GM12878 (cell line): ENCODE measurements at regions not wholly inside any gene's neighbourhood (a gene's known extent, or its start where the extent isn't known, plus 50 kb on each side); places are given as distances from the start of the nearest gene placed in this dataset.

Experiments used
- ATAC-seq: fragments of 200-7000 bp; cut with Tn5 transposase; 3 replicates; pipeline ENCODE4 v1.9.1; 2020; ENCODE audit warnings: mild to moderate bottlenecking, moderate library complexity
- BruUV-seq: library from RNA; stranded (reverse); fragments of 400-500 nt; replicated peaks from 2 replicates; lab custom pipeline; 2021; lab: Mats Ljungman, UMichigan
- CTCF ChIA-PET: fragments of 300-600 bp; sonication (Branson Sonifier 250); formaldehyde crosslinking; extraction: SDS; loops from one replicate; lab custom pipeline; 2021; ENCODE audit warnings: inconsistent platforms; lab: Yijun Ruan, JAX
- POLR2A ChIA-PET: fragments of 350-600 bp; formaldehyde crosslinking; extraction: SDS; loops from one replicate; lab custom pipeline; 2021; ENCODE audit warnings: inconsistent platforms; lab: Charles Lee
- RAD21 ChIA-PET: fragments of 300-600 bp; sonication (Branson Sonifier 250); formaldehyde crosslinking; loops from one replicate; lab custom pipeline; 2023; ENCODE audit warnings: antibody characterized with exemption; ENCODE audit not compliant: unreplicated experiment; lab: Charles Lee
- SMC1A ChIA-PET: fragments of 300-600 bp; sonication (Branson Sonifier 250); formaldehyde crosslinking; loops from one replicate; lab custom pipeline; 2023; ENCODE audit not compliant: unreplicated experiment, uncharacterized antibody; lab: Charles Lee
- DNase-seq: peaks from one replicate; pipeline ENCODE4 v3.0.0-alpha.2; 2011; ENCODE audit warnings: low read depth, low spot score
- FAIRE-seq: peaks from 3 replicates; lab custom pipeline; 2011; peaks lifted over from hg19 to GRCh38; lab: Jason Lieb, UNC
- H2AFZ ChIP-seq: 2 replicates; pipeline ENCODE4 v1.6.0; 2011; ENCODE audit warnings: low read depth, low read length, control low read depth; ENCODE audit not compliant: control insufficient read depth
- H3K27ac ChIP-seq: 2 replicates; pipeline ENCODE4 v1.5.1; 2011; ENCODE audit warnings: control low read depth; ENCODE audit not compliant: control insufficient read depth, insufficient read depth
- H3K27me3 ChIP-seq, 2 experiments: replicated peaks in 1 of 2; 2 replicates each; pipeline versions ENCODE4 v1.6.0 to v1.6.1; 2011; ENCODE audit warnings: low read length in 1 of 2; ENCODE audit not compliant: control insufficient read depth in 2 of 2, insufficient read depth in 2 of 2
- H3K36me3 ChIP-seq, 2 experiments: 2 replicates each; pipeline ENCODE4 v1.5.1; 2011; ENCODE audit warnings: low read length in 1 of 2; ENCODE audit not compliant: control insufficient read depth in 2 of 2, insufficient read depth in 2 of 2
- H3K4me1 ChIP-seq: 2 replicates; pipeline ENCODE4 v1.6.1; 2011; ENCODE audit warnings: mild to moderate bottlenecking, low read length, moderate library complexity, mixed read lengths; ENCODE audit not compliant: control insufficient read depth, insufficient read depth
- H3K4me2 ChIP-seq: 2 replicates; pipeline ENCODE4 v1.6.0; 2011; ENCODE audit warnings: control low read depth; ENCODE audit not compliant: control insufficient read depth, insufficient read depth
- H3K4me3 ChIP-seq: fragments of 200-600 bp; sonication (generic); 2 replicates; pipeline ENCODE4 v1.5.1; 2016
- H3K79me2 ChIP-seq: 2 replicates; pipeline ENCODE4 v1.6.0; 2011; ENCODE audit warnings: low read length; ENCODE audit not compliant: control insufficient read depth, insufficient read depth
- H3K9ac ChIP-seq: 2 replicates; pipeline ENCODE4 v1.8.0; 2011; ENCODE audit warnings: low read length, control low read depth, mixed read lengths; ENCODE audit not compliant: control insufficient read depth, insufficient read depth
- H3K9me3 ChIP-seq: replicated peaks from 3 replicates; pipeline ENCODE4 v1.5.1; 2011; ENCODE audit warnings: mild to moderate bottlenecking, low read length; ENCODE audit not compliant: control insufficient read depth, insufficient read depth
- H4K20me1 ChIP-seq: 2 replicates; pipeline ENCODE4 v1.6.0; 2011; ENCODE audit not compliant: control insufficient read depth, insufficient read depth
- BRCA1 ChIP-seq: IDR thresholded peaks from 2 replicates; pipeline ENCODE4 v1.6.1; 2011; ENCODE audit warnings: low read depth, low read length, improper control_type of control experiment
- CREM ChIP-seq: IDR thresholded peaks from 2 replicates; pipeline ENCODE4 v1.6.1; 2014; ENCODE audit warnings: antibody characterized with exemption, low read depth
- FOXM1 ChIP-seq: IDR thresholded peaks from 2 replicates; pipeline ENCODE4 v1.6.1; 2012; ENCODE audit warnings: low read depth, mild to moderate bottlenecking, inconsistent platforms, low read length, moderate library complexity
- IKZF1 ChIP-seq: fragments of 450-650 bp; conservative IDR thresholded peaks from 2 replicates; pipeline ENCODE4 v1.6.1; 2017; ENCODE audit warnings: antibody characterized with exemption, mild to moderate bottlenecking
- JUND ChIP-seq: IDR thresholded peaks from 2 replicates; pipeline ENCODE4 v1.6.1; 2012; ENCODE audit warnings: low read depth, mild to moderate bottlenecking, low read length, improper control_type of control experiment, moderate library complexity
- POU2F2 ChIP-seq: IDR thresholded peaks from 3 replicates; pipeline ENCODE4 v1.6.1; 2011; ENCODE audit warnings: low read depth, mild to moderate bottlenecking, low read length, borderline replicate concordance
- RAD21 ChIP-seq: IDR thresholded peaks from 2 replicates; pipeline ENCODE4 v1.6.1; 2011; ENCODE audit warnings: mild to moderate bottlenecking, low read depth, low read length, moderate library complexity; ENCODE audit not compliant: insufficient read depth
- RELA ChIP-seq: fragments of 450-650 bp; IDR thresholded peaks from 2 replicates; pipeline ENCODE4 v1.8.0; 2014; ENCODE audit warnings: borderline replicate concordance; ENCODE audit not compliant: partially characterized antibody
- SIN3A ChIP-seq: IDR thresholded peaks from 2 replicates; pipeline ENCODE4 v1.6.1; 2012; ENCODE audit warnings: low read depth, low read length, improper control_type of control experiment
- ZNF207 ChIP-seq: fragments of 450-650 bp; IDR thresholded peaks from 2 replicates; pipeline ENCODE4 v1.6.1; 2014; ENCODE audit warnings: antibody characterized with exemption, mild to moderate bottlenecking, borderline replicate concordance
- ZNF622 ChIP-seq: fragments of 450-650 bp; IDR thresholded peaks from 2 replicates; pipeline ENCODE4 v1.6.1; 2017; ENCODE audit warnings: mild to moderate bottlenecking, inconsistent platforms
- WGBS: methylation state at CpG from one replicate; pipeline ENCODE4 v1.1.6; 2016; ENCODE audit warnings: low lambda C conversion rate; ENCODE audit not compliant: insufficient replicate concordance, insufficient coverage; ENCODE audit errors: missing lambda C conversion rate; 5-methylcytosine and 5-hydroxymethylcytosine counted together
- in situ Hi-C: fragments of 300-500 bp; cut with MboI; formaldehyde crosslinking; loops from 9 replicates; pipeline ENCODE4 v1.14.3; 2018; ENCODE audit warnings: mixed read lengths
- intact Hi-C: fragments of 100-400 bp; cut with micrococcal nuclease; formaldehyde crosslinking; loops from one replicate; pipeline ENCODE4 v1.14.2; 2022; ENCODE audit not compliant: unreplicated experiment
- TF ChIP-seq, protein P1 (sequence below), 3 experiments: IDR thresholded peaks in 2 of 3; conservative IDR thresholded peaks in 1 of 3; 2 replicates each; pipeline ENCODE4 v1.5.1; 2011; ENCODE audit warnings: low read depth in 3 of 3, low read length in 3 of 3, mild to moderate bottlenecking in 3 of 3, control low read depth in 2 of 3, moderate library complexity in 2 of 3, inconsistent platforms in 1 of 3, mixed read lengths in 1 of 3; ENCODE audit not compliant: control insufficient read depth in 2 of 3, insufficient read depth in 1 of 3; ENCODE audit errors: extremely low read depth in 1 of 3
- TF ChIP-seq, protein P2 (sequence below): IDR thresholded peaks from 2 replicates; pipeline ENCODE4 v1.6.1; 2011; ENCODE audit warnings: low read depth, mild to moderate bottlenecking, low read length, moderate library complexity, borderline replicate concordance; ENCODE audit errors: extremely low read depth

DNA sequence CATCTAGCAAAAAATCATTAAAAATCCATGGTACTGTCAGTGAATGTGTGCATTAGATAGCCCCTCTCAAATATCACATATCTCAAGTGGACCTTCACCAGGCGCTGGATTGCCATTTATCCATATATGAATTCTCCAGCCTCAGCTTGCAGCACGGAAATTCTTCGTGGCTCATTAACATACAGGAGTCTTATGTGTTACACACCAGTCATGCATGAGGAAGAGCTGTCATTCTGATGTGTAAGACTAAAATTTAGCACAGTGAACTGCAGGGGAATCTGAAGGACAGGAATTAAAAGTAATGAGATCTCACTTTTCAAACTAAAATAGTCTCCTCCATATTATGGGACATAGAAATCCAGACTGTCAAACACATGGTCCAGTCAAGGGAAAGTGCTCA is 542.4 kb upstream of the DPP6 start:
- CTCF ChIA-PET, result no interaction called here
- POLR2A ChIA-PET, result no interaction called here
- Histone ChIP-seq H3K4me3 (no peak overlapping the region), H3K4me1 (no peaks in the 10 kb centered on the region), H3K9me3 (no peaks in the 10 kb centered on the region), H3K9ac (no peak overlapping the region), H2AFZ (no peak overlapping the region), H3K79me2 (no peaks in the 10 kb centered on the region), H4K20me1 (no peaks in the 10 kb centered on the region), H3K4me2 (no peak overlapping the region), H3K27ac (no peak overlapping the region), H3K27me3 (no peaks in the 10 kb centered on the region), H3K36me3 (no peaks in the 10 kb centered on the region)
- SMC1A ChIA-PET, result no interaction called here
- RAD21 ChIA-PET, result no interaction called here
- in situ Hi-C loops, result no loop called here
- BruUV-seq, result no TSS peak
- intact Hi-C loops, result no loop called here
- no peak for FAIRE-seq
- no peak for DNase-seq
- no peak for TF ChIP-seq RAD21
- TF ChIP-seq, protein P1, sequence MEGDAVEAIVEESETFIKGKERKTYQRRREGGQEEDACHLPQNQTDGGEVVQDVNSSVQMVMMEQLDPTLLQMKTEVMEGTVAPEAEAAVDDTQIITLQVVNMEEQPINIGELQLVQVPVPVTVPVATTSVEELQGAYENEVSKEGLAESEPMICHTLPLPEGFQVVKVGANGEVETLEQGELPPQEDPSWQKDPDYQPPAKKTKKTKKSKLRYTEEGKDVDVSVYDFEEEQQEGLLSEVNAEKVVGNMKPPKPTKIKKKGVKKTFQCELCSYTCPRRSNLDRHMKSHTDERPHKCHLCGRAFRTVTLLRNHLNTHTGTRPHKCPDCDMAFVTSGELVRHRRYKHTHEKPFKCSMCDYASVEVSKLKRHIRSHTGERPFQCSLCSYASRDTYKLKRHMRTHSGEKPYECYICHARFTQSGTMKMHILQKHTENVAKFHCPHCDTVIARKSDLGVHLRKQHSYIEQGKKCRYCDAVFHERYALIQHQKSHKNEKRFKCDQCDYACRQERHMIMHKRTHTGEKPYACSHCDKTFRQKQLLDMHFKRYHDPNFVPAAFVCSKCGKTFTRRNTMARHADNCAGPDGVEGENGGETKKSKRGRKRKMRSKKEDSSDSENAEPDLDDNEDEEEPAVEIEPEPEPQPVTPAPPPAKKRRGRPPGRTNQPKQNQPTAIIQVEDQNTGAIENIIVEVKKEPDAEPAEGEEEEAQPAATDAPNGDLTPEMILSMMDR (IDR thresholded peaks at IDR 0.05 in 2 of 3, conservative IDR thresholded peaks at IDR 0.05 in 1 of 3; ENCODE audit: control insufficient read depth in 2 of 3, extremely low read depth in 1 of 3, insufficient read depth in 1 of 3, low read depth in 3 of 3, low read length in 3 of 3), result no peak
- no peak for TF ChIP-seq FOXM1
- no peak for TF ChIP-seq RELA
- TF ChIP-seq ZNF207, result no peak
- TF ChIP-seq ZNF622, result no peak
- TF ChIP-seq CREM, result no peak
- TF ChIP-seq IKZF1, result no peak
- no peak for TF ChIP-seq POU2F2
- TF ChIP-seq, protein P2, sequence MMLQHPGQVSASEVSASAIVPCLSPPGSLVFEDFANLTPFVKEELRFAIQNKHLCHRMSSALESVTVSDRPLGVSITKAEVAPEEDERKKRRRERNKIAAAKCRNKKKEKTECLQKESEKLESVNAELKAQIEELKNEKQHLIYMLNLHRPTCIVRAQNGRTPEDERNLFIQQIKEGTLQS, result no peak
- TF ChIP-seq BRCA1, result no peak
- TF ChIP-seq JUND, result no peak
- no peak for TF ChIP-seq SIN3A
- no peak for ATAC-seq
- WGBS, result 2% methylated on average over 3 of the region's 3 CpGs
